G401 (cell line): ENCODE measurements at regions not wholly inside any gene's neighbourhood (a gene's known extent, or its start where the extent isn't known, plus 50 kb on each side); places are given as distances from the start of the nearest gene placed in this dataset.

Experiments used
- DNase-seq: peaks from one replicate; pipeline ENCODE4 v3.0.0-alpha.2; 2015; ENCODE audit warnings: low spot score
- in situ Hi-C: cut with HindIII; loops from 2 replicates; pipeline ENCODE4 v1.10.0; 2016; ENCODE audit warnings: low sequenced_read_pairs, mixed read lengths

- in situ Hi-C loops, result no loop called here
- DNase-seq, result no peak
Measured at GRCh38 chr12:64997858-64998257, 123.2 kb downstream of the WIF1 start.

- in situ Hi-C loops, result no loop called here
- DNase-seq, result no peak
Measured at GRCh38 chr12:64998371-64999147, 122.5 kb downstream of the WIF1 start.

GRCh38 chr12:64999148-64999425, 122.0 kb downstream of the WIF1 start:
- in situ Hi-C loops, result no loop called here
- no peak for DNase-seq
